ENCODE measurements at regions not wholly inside any gene's neighbourhood (a gene's known extent, or its start where the extent isn't known, plus 50 kb on each side); places are given as distances from the start of the nearest gene placed in this dataset.

DNA sequence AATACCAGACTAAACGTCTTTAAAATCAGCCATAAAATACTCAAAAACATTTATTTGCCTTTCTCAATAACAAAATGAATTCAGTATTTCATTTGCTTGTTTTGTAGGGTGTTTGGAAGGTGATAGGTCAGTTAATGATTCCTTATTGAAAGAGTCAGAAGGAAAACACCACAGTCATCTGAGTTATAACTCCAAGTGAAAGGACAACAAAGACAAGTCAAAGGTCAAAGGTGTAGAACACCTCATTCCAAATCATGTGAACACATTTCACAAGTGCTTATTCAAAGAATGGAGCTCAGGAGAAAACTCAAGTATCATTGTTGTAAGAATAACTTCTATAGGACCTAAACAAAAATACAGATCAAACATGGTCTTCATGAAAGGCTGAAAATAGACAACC, 318.6 kb upstream of the PHF14 start:
- TF ChIP-seq, protein P1, sequence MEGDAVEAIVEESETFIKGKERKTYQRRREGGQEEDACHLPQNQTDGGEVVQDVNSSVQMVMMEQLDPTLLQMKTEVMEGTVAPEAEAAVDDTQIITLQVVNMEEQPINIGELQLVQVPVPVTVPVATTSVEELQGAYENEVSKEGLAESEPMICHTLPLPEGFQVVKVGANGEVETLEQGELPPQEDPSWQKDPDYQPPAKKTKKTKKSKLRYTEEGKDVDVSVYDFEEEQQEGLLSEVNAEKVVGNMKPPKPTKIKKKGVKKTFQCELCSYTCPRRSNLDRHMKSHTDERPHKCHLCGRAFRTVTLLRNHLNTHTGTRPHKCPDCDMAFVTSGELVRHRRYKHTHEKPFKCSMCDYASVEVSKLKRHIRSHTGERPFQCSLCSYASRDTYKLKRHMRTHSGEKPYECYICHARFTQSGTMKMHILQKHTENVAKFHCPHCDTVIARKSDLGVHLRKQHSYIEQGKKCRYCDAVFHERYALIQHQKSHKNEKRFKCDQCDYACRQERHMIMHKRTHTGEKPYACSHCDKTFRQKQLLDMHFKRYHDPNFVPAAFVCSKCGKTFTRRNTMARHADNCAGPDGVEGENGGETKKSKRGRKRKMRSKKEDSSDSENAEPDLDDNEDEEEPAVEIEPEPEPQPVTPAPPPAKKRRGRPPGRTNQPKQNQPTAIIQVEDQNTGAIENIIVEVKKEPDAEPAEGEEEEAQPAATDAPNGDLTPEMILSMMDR (IDR thresholded peaks at IDR 0.05; ENCODE audit: insufficient read depth, low read length, poor library complexity, severe bottlenecking), result no peak
- TF ChIP-seq EZH2phosphoT487 (conservative IDR thresholded peaks at IDR 0.05; ENCODE audit: low read length), result no peak
